Peyer's patch (tissue), 4 donors: ENCODE measurements at regions not wholly inside any gene's neighbourhood (a gene's known extent, or its start where the extent isn't known, plus 50 kb on each side); places are given as distances from the start of the nearest gene placed in this dataset.

ENCODE experiments used
- CTCF ChIP-seq, 6 experiments: fragments of 450-650 bp in 4 of 6; fragments of 200-600 bp in 2 of 6; sonication (generic) in 1 of 6; IDR thresholded peaks; one replicate each; pipeline ENCODE4 v1.5.1; 2017 to 2019; ENCODE audit warnings: antibody characterized with exemption in 6 of 6, mild to moderate bottlenecking in 3 of 6, moderate library complexity in 1 of 6
- POLR2A ChIP-seq, 2 donors: fragments of 450-650 bp; IDR thresholded peaks; one replicate each; pipeline ENCODE4 v1.5.1; 2017; ENCODE audit warnings: antibody characterized with exemption in 2 of 2, mild to moderate bottlenecking in 2 of 2, moderate library complexity in 2 of 2

DNA sequence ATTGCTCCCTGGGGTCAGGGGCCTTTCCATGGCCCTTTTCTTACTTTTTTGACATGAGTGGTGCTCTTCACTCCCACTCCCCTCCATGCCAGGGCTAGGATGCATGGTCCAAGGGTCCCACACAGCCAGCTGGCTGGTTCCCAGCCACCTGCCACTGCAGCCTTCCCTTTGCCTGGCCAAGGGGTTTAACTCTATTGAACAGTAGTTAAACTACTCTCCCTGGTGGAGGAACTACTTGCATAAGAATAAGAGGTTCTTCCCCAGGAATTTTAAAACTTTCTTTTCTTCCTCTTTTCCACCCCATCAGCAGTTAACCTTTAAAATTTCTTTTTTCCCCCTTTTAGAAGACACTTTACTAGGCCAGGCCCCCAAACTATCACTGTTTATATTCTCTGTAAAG lies 1532.8 kb upstream of the ACO1 start:
- TF ChIP-seq CTCF (IDR thresholded peaks at IDR 0.05) (no peak), POLR2A (IDR thresholded peaks at IDR 0.05) (no peak)
